T-cell (primary cell): ENCODE measurements at regions not wholly inside any gene's neighbourhood (a gene's known extent, or its start where the extent isn't known, plus 50 kb on each side); places are given as distances from the start of the nearest gene placed in this dataset.

Experiments
- ATAC-seq, 4 experiments: fragments of 200-7000 bp in 3 of 4; fragments of 150-1000 bp in 1 of 4; cut with Tn5 transposase; replicated peaks in 1 of 4; 1 replicate in 3 of 4; 2 replicates in 1 of 4; pipeline ENCODE4 v1.10.0; 2021; ENCODE audit warnings: moderate library complexity in 3 of 4, mild to moderate bottlenecking in 2 of 4, moderate number of reproducible peaks in 1 of 4
- CTCF ChIA-PET, 2 donors: fragments of 300-600 bp; sonication (Branson Sonifier 250); formaldehyde crosslinking; loops; one replicate each; lab custom pipeline; 2022; ENCODE audit warnings: antibody characterized with exemption in 2 of 2; lab: Charles Lee
- POLR2A ChIA-PET, 2 donors: fragments of 300-600 bp; sonication (Branson Sonifier 250); formaldehyde crosslinking; loops; one replicate each; lab custom pipeline; 2022; ENCODE audit warnings: antibody characterized with exemption in 2 of 2; lab: Charles Lee
- DNase-seq, 35 experiments: peaks; one replicate each; pipeline versions ENCODE4 v3.0.0 to v3.0.0-alpha.2; 2013 to 2023
- H3K27ac ChIP-seq: one replicate; pipeline ENCODE4 v1.5.1; 2013; ENCODE audit warnings: low read length
- H3K27me3 ChIP-seq, 2 experiments: replicated peaks in 1 of 2; 1 replicate in 1 of 2; 2 replicates in 1 of 2; pipeline versions ENCODE4 v1.6.1 to v1.7.0; 2013; ENCODE audit warnings: low read length in 1 of 2, mixed read lengths in 1 of 2; ENCODE audit not compliant: control insufficient read depth in 2 of 2, insufficient read depth in 2 of 2; ENCODE audit errors: extremely low read depth in 1 of 2
- H3K36me3 ChIP-seq, 2 donors: 1 replicate in 1 of 2; 2 replicates in 1 of 2; pipeline versions ENCODE4 v1.6.1 to v1.7.0; 2013; ENCODE audit warnings: low read length in 1 of 2; ENCODE audit not compliant: control insufficient read depth in 2 of 2, insufficient read depth in 1 of 2; ENCODE audit errors: extremely low read depth in 1 of 2
- H3K4me1 ChIP-seq, 2 experiments: 1 replicate in 1 of 2; 2 replicates in 1 of 2; pipeline versions ENCODE4 v1.6.1 to v1.7.0; 2013; ENCODE audit warnings: low read length in 2 of 2, mixed read lengths in 1 of 2; ENCODE audit not compliant: insufficient read depth in 2 of 2, control insufficient read depth in 1 of 2; ENCODE audit errors: extremely low read depth in 1 of 2
- H3K4me3 ChIP-seq, 2 donors: 1 replicate in 1 of 2; 2 replicates in 1 of 2; pipeline versions ENCODE4 v1.5.1 to v1.7.0; 2013; ENCODE audit warnings: mild to moderate bottlenecking in 2 of 2, low read length in 1 of 2, moderate library complexity in 1 of 2; ENCODE audit not compliant: control insufficient read depth in 1 of 2; ENCODE audit errors: extremely low read depth in 1 of 2
- H3K9me3 ChIP-seq: 2 replicates; pipeline ENCODE4 v1.7.0; 2013
- H3K27ac Mint-ChIP-seq, 2 donors: one replicate each; pipeline ENCODE4 v1.8.0; 2020 to 2021; ENCODE audit warnings: mild to moderate bottlenecking in 2 of 2, mixed read lengths in 2 of 2
- H3K27me3 Mint-ChIP-seq, 2 donors: one replicate each; pipeline ENCODE4 v1.8.0; 2021 to 2022; ENCODE audit warnings: mixed read lengths in 2 of 2
- H3K36me3 Mint-ChIP-seq: one replicate; pipeline ENCODE4 v1.8.0; 2021; ENCODE audit warnings: mixed read lengths
- H3K4me1 Mint-ChIP-seq, 3 donors: one replicate each; pipeline ENCODE4 v1.8.0; 2020 to 2022; ENCODE audit warnings: mixed read lengths in 3 of 3, mild to moderate bottlenecking in 1 of 3
- H3K4me3 Mint-ChIP-seq, 3 donors: one replicate each; pipeline ENCODE4 v1.8.0; 2020 to 2022; ENCODE audit warnings: mild to moderate bottlenecking in 3 of 3, mixed read lengths in 3 of 3, moderate library complexity in 3 of 3
- H3K9me3 Mint-ChIP-seq, 3 donors: one replicate each; pipeline ENCODE4 v1.8.0; 2020 to 2022; ENCODE audit warnings: mixed read lengths in 3 of 3
- WGBS: methylation state at CpG from one replicate; pipeline ENCODE4 v1.1.5; 2013; ENCODE audit warnings: missing lambda C conversion rate; ENCODE audit not compliant: insufficient coverage; 5-methylcytosine and 5-hydroxymethylcytosine counted together

DNA sequence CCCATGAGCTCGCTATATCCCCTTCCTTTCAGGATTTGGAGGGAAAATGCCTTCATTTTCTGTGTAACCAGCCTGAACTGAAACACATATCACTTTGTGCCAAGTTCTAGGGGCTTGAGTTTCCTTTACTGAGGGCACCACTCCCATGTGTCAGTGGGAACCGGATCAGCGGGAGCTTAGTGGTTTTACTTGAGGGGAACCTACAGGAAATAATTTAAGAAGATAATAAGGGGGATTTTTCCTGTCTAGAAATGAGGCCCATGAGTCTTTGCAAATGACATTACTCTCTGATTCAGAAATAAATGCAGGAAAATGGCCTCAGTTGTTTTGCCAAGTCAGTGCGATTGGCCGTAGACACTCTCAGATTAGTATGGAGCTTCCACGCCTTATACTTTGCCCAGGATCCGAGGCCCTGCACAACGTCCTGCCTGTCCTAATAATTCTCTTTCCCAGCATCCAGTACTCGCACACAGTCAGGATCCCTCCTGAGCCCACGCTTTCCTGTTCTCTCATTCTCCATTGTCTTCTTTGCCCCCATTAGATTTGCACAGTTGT, 86.4 kb upstream of the LYZL1 start:
- H3K4me1 ChIP-seq: no peaks in the 10 kb centered on the region
- ATAC-seq (no peak), DNase-seq (no peak)
- 31% methylated on average over 7 of the region's 10 CpGs for WGBS
- H3K9me3 ChIP-seq: no peaks in the 10 kb centered on the region
- ChIA-PET POLR2A (no interaction called here), CTCF (interaction anchor here in 1 of 2 donors (0.7 kb wide), 1 partner anchor 263 kb away, joined by 8 read pairs; no protein-coding TSS in a partner anchor)
- no peaks in the 10 kb centered on the region for H3K36me3 ChIP-seq
- no peak overlapping the region for H3K4me3 ChIP-seq
- no peaks in the 10 kb centered on the region for H3K9me3 Mint-ChIP-seq
- peaks cover 2 to 8% of the 10 kb centered on the region in 2 experiments for H3K27me3 ChIP-seq
- no peak overlapping the region for H3K27ac Mint-ChIP-seq
- H3K36me3 Mint-ChIP-seq: no peaks in the 10 kb centered on the region
- H3K27me3 Mint-ChIP-seq: peaks cover 24 to 26% of the 10 kb centered on the region in 2 donors
- H3K27ac ChIP-seq: no peak overlapping the region
- H3K4me3 Mint-ChIP-seq: no peak overlapping the region
- no peaks in the 10 kb centered on the region for H3K4me1 Mint-ChIP-seq

DNA sequence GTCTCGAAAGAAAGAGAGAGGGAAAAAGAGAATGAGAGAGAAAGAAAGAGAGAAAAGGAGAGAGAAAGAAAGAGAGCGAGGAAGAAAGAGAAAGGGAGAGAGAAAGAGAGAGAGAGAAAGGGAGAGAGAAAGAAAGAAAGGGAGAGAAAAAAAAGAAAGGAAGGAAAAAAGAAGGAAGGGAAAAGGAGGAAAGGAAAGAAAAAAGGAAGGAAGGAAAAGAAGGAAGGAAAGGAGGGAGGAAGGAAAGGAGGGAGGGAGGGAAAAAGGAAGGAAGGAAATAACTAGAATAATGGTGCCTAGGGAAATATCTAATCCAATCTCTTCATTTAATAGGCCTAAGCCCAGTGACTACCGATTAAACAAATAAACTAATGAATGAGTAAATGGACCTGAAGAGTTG, 85.4 kb upstream of the LYZL1 start:
- no peaks in the 10 kb centered on the region for H3K36me3 ChIP-seq
- no peaks in the 10 kb centered on the region for H3K4me1 ChIP-seq
- H3K4me3 Mint-ChIP-seq: no peak overlapping the region
- POLR2A ChIA-PET: interaction anchor here in 1 of 2 donors (0.5 kb wide), 1 partner anchor 450 kb away, joined by 3 read pairs; no protein-coding TSS in a partner anchor
- no peaks in the 10 kb centered on the region for H3K36me3 Mint-ChIP-seq
- peaks cover 24 to 26% of the 10 kb centered on the region in 2 donors for H3K27me3 Mint-ChIP-seq
- no peak for ATAC-seq
- CTCF ChIA-PET: no interaction called here
- 68% methylated on average over 2 of the region's 3 CpGs for WGBS
- H3K4me1 Mint-ChIP-seq: no peaks in the 10 kb centered on the region
- H3K4me3 ChIP-seq: no peak overlapping the region
- no peak overlapping the region for H3K27ac ChIP-seq
- H3K9me3 Mint-ChIP-seq: peaks cover 0 to 4% (median 0%) of the 10 kb centered on the region in 3 donors
- H3K27ac Mint-ChIP-seq: no peak overlapping the region
- DNase-seq: no peak
- H3K27me3 ChIP-seq: peaks cover 2 to 7% of the 10 kb centered on the region in 2 experiments
- no peaks in the 10 kb centered on the region for H3K9me3 ChIP-seq

DNA sequence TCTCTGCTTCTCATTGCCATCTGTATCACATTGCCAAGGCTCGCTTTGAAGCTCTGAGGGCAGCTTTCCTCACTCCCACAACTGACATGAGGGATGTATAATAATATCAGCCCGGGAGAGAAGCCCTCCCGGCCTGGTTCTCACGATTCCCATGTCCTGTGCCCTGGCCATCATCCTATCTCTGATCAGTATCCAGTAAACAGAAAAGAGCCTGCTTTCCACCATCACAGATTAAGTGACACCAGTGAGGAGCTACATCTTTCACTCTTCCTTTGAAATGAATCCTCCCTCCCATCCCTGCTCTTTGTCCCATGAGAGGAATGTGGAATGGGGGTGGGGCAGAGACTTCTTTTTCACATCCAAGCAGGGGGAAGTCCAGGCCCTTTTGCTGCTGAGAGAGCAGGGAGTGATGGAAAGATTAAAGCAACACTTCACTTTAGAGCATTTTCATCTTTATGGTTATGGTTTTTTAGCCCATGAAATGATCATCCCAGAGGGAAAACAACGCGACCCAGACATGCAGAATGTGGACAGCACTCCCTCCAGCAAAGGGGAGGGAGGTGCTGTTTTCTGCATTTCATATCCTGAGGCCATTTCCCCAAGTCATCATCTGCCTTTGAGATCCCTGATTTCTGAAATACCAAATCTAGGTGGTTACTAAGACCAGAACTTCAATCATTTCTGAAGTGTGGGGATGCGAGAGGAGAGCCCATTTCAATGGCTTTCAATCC, 84.6 kb upstream of the LYZL1 start:
- 71% methylated on average over 1 of the region's 7 CpGs for WGBS
- no peaks in the 10 kb centered on the region for H3K36me3 Mint-ChIP-seq
- H3K4me1 Mint-ChIP-seq: no peaks in the 10 kb centered on the region
- DNase-seq (no peak), ATAC-seq (no peak)
- H3K9me3 Mint-ChIP-seq: peaks cover 0 to 4% (median 0%) of the 10 kb centered on the region in 3 donors
- ChIA-PET CTCF (no interaction called here), POLR2A (no interaction called here)
- H3K27me3 Mint-ChIP-seq: peaks cover 24 to 26% of the 10 kb centered on the region in 2 donors
- no peaks in the 10 kb centered on the region for H3K4me1 ChIP-seq
- H3K4me3 Mint-ChIP-seq: no peak overlapping the region
- no peak overlapping the region for H3K27ac ChIP-seq
- no peaks in the 10 kb centered on the region for H3K9me3 ChIP-seq
- no peak overlapping the region for H3K27ac Mint-ChIP-seq
- H3K36me3 ChIP-seq: no peaks in the 10 kb centered on the region
- H3K27me3 ChIP-seq: peaks cover 2 to 3% of the 10 kb centered on the region in 2 experiments
- no peak overlapping the region for H3K4me3 ChIP-seq

DNA sequence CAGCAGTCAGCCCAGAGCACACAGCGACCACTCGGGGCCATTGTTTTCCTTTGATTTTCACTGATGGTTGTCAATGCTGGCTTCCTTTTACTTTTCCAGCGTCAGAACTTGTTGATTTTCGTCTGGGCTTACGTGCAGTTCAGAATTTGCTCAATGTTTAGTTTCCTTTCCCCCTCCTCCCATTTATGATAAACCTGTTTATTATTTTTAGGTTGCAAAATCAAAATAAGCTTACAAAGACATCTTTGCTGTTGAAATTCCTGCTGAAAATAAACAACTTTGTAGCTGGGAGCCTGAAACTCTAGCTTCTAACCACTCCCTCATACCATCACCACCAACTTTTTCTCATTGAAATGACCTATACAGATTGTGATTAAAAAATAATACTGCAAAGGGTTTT, 83.1 kb upstream of the LYZL1 start:
- CTCF ChIA-PET: no interaction called here
- H3K36me3 Mint-ChIP-seq: no peaks in the 10 kb centered on the region
- H3K27ac Mint-ChIP-seq: no peak overlapping the region
- POLR2A ChIA-PET: no interaction called here
- Histone ChIP-seq H3K4me1 (no peaks in the 10 kb centered on the region), H3K4me3 (no peak overlapping the region), H3K27ac (no peak overlapping the region), H3K27me3 (peaks cover 2 to 3% of the 10 kb centered on the region in 2 experiments), H3K36me3 (no peaks in the 10 kb centered on the region), H3K9me3 (no peaks in the 10 kb centered on the region)
- WGBS: 36% methylated on average over 2 of the region's 5 CpGs
- peaks cover 3 to 11% (median 5%) of the 10 kb centered on the region in 3 donors for H3K9me3 Mint-ChIP-seq
- DNase-seq: no peak
- no peak for ATAC-seq
- H3K27me3 Mint-ChIP-seq: peaks cover 24 to 26% of the 10 kb centered on the region in 2 donors
- H3K4me1 Mint-ChIP-seq: no peaks in the 10 kb centered on the region
- no peak overlapping the region for H3K4me3 Mint-ChIP-seq

DNA sequence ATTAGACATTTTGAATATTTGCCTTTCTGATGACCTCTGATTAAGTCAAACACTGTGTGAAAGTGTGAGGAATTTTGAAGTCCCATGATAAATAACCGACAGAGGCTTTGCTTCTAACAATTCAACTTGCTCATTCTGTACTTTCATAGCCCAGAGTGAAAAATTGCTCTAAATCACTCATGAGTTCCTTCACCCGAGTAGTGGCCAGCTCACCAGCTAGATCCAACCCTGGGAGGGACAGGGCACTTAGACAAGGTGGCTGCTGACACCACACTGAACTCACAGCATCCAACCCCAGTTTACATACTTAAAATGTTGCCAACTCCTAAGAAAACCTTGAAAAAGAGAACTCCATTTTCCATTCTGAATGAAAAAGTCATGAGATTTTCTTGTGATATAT, 80.0 kb upstream of the LYZL1 start:
- Histone ChIP-seq H3K27ac (no peak overlapping the region), H3K36me3 (no peaks in the 10 kb centered on the region), H3K27me3 (peaks cover 0 to 2% of the 10 kb centered on the region in 2 experiments), H3K4me1 (no peaks in the 10 kb centered on the region), H3K9me3 (no peaks in the 10 kb centered on the region), H3K4me3 (no peak overlapping the region)
- Mint-ChIP-seq H3K4me3 (no peak overlapping the region), H3K27ac (no peak overlapping the region), H3K9me3 (peaks cover 5 to 19% (median 8%) of the 10 kb centered on the region in 3 donors), H3K27me3 (peaks cover 10 to 25% of the 10 kb centered on the region in 2 donors), H3K36me3 (no peaks in the 10 kb centered on the region), H3K4me1 (no peaks in the 10 kb centered on the region)
- POLR2A ChIA-PET: no interaction called here
- WGBS: 67% methylated on average over 1 of the region's 2 CpGs
- ATAC-seq (no peak), DNase-seq (no peak)
- CTCF ChIA-PET: no interaction called here

DNA sequence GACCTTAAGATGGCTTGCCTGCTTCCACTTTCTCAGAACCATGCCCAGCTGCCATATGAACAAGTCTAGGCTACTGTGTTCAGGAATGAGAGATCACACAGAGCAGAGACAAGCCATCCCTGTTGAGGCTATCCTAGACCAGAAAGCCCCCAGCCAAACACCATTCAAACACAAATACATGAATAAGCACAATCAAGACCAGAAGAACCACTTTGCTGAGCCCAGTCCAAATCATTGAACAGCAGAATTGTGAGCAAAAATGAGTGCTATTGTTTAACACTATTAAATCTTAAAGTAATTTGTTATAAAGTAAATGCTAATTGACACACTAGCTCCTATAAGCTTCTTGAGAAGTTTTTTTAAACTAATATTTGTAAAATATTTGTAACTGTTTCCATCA, 79.0 kb upstream of the LYZL1 start:
- Mint-ChIP-seq H3K4me1 (no peaks in the 10 kb centered on the region), H3K27ac (no peak overlapping the region), H3K36me3 (no peaks in the 10 kb centered on the region), H3K9me3 (peaks cover 5 to 19% (median 8%) of the 10 kb centered on the region in 3 donors), H3K27me3 (peaks cover 4 to 20% of the 10 kb centered on the region in 2 donors), H3K4me3 (no peak overlapping the region)
- ChIA-PET CTCF (no interaction called here), POLR2A (no interaction called here)
- Histone ChIP-seq H3K4me3 (no peak overlapping the region), H3K27ac (no peak overlapping the region), H3K4me1 (no peaks in the 10 kb centered on the region), H3K9me3 (no peaks in the 10 kb centered on the region), H3K27me3 (peaks cover 0 to 2% of the 10 kb centered on the region in 2 experiments), H3K36me3 (no peaks in the 10 kb centered on the region)
- no peak for ATAC-seq
- DNase-seq: no peak
